PC-9 (cell line): ENCODE measurements at regions not wholly inside any gene's neighbourhood (a gene's known extent, or its start where the extent isn't known, plus 50 kb on each side); places are given as distances from the start of the nearest gene placed in this dataset.

Source experiments
- CTCF ChIP-seq: fragments of 200-600 bp; sonication (generic); conservative IDR thresholded peaks from 2 replicates; pipeline ENCODE4 v1.6.1; 2017; ENCODE audit warnings: mixed run types, antibody characterized with exemption, mild to moderate bottlenecking, moderate library complexity
- EZH2 ChIP-seq: fragments of 200-600 bp; sonication (generic); IDR thresholded peaks from 2 replicates; pipeline ENCODE4 v1.8.0; 2017; ENCODE audit warnings: antibody characterized with exemption, low read depth

- TF ChIP-seq EZH2 (no peak), CTCF (no peak)
These were observed 77.8 kb upstream of the HES1 start for GRCh38 chr3:194058189-194058571.
